Hepatocyte (in vitro differentiated cells): ENCODE measurements at regions not wholly inside any gene's neighbourhood (a gene's known extent, or its start where the extent isn't known, plus 50 kb on each side); places are given as distances from the start of the nearest gene placed in this dataset.

Experiments
- DNase-seq: peaks from one replicate; pipeline ENCODE4 v3.0.0-alpha.2; 2016; ENCODE audit warnings: low spot score
- H2AFZ ChIP-seq: fragments of 200-600 bp; sonication (generic); 2 replicates; pipeline ENCODE4 v1.6.0; 2016; ENCODE audit warnings: antibody characterized with exemption, mild to moderate bottlenecking
- H3K27ac ChIP-seq: fragments of 200-600 bp; sonication (generic); 2 replicates; pipeline ENCODE4 v1.5.1; 2016; ENCODE audit warnings: mild to moderate bottlenecking
- H3K27me3 ChIP-seq: fragments of 200-600 bp; sonication (generic); 2 replicates; pipeline ENCODE4 v1.6.1; 2016
- H3K36me3 ChIP-seq: fragments of 200-600 bp; sonication (generic); replicated peaks from 2 replicates; pipeline ENCODE4 v1.5.1; 2016; ENCODE audit warnings: low read depth; ENCODE audit not compliant: insufficient read depth
- H3K4me1 ChIP-seq: fragments of 200-600 bp; sonication (generic); 2 replicates; pipeline ENCODE4 v1.5.1; 2016; ENCODE audit warnings: mild to moderate bottlenecking, moderate library complexity; ENCODE audit not compliant: insufficient read depth
- H3K4me2 ChIP-seq: fragments of 200-600 bp; sonication (generic); 2 replicates; pipeline ENCODE4 v1.6.0; 2016
- H3K4me3 ChIP-seq: fragments of 200-600 bp; sonication (generic); 2 replicates; pipeline ENCODE4 v1.5.1; 2016; ENCODE audit warnings: mild to moderate bottlenecking
- H3K79me2 ChIP-seq: fragments of 200-600 bp; sonication (generic); 2 replicates; pipeline ENCODE4 v1.6.0; 2017; ENCODE audit warnings: mild to moderate bottlenecking
- H3K9me2 ChIP-seq: fragments of 200-600 bp; sonication (generic); replicated peaks from 2 replicates; pipeline ENCODE4 v1.6.0; 2017; ENCODE audit warnings: mild to moderate bottlenecking; ENCODE audit not compliant: insufficient read depth
- H3K9me3 ChIP-seq: fragments of 200-600 bp; sonication (generic); 2 replicates; pipeline ENCODE4 v1.5.1; 2016; ENCODE audit warnings: low read depth, mild to moderate bottlenecking
- H4K20me1 ChIP-seq: fragments of 200-600 bp; sonication (generic); 2 replicates; pipeline ENCODE4 v1.6.0; 2016; ENCODE audit warnings: mild to moderate bottlenecking; ENCODE audit not compliant: insufficient read depth, poor library complexity, severe bottlenecking
- CTCF ChIP-seq: fragments of 200-600 bp; sonication (generic); IDR thresholded peaks from 2 replicates; pipeline ENCODE4 v1.5.1; 2016; ENCODE audit warnings: antibody characterized with exemption, mild to moderate bottlenecking; ENCODE audit not compliant: poor library complexity
- EZH2 ChIP-seq: fragments of 200-600 bp; sonication (generic); IDR thresholded peaks from 2 replicates; pipeline ENCODE4 v1.6.1; 2016; ENCODE audit warnings: antibody characterized with exemption, mild to moderate bottlenecking, borderline replicate concordance
- EZH2phosphoT487 ChIP-seq: fragments of 200-600 bp; sonication (generic); IDR thresholded peaks from one replicate; pipeline ENCODE4 v1.6.1; 2018; ENCODE audit warnings: antibody characterized with exemption, mild to moderate bottlenecking, low read depth, moderate library complexity; ENCODE audit not compliant: unreplicated experiment, severe bottlenecking
- WGBS: methylation state at CpG from one replicate; pipeline ENCODE4 v1.1.6; 2016; ENCODE audit warnings: low lambda C conversion rate; ENCODE audit errors: missing lambda C conversion rate; 5-methylcytosine and 5-hydroxymethylcytosine counted together

GRCh38 chr6:4433199-4433598 lies 297.8 kb upstream of the ECI2 start:
- no peak for DNase-seq
- no peaks in the 10 kb centered on the region for H3K36me3 ChIP-seq
- no peaks in the 10 kb centered on the region for H4K20me1 ChIP-seq
- no peak for TF ChIP-seq EZH2phosphoT487
- TF ChIP-seq CTCF, result no peak
- no peaks in the 10 kb centered on the region for H3K79me2 ChIP-seq
- H3K9me3 ChIP-seq, result no peaks in the 10 kb centered on the region
- H3K4me1 ChIP-seq, result no peaks in the 10 kb centered on the region
- WGBS, result 94% methylated on average over 4 of the region's 4 CpGs
- no peaks in the 10 kb centered on the region for H3K9me2 ChIP-seq
- H2AFZ ChIP-seq, result no peak overlapping the region
- H3K4me2 ChIP-seq, result no peak overlapping the region
- no peak overlapping the region for H3K4me3 ChIP-seq
- H3K27ac ChIP-seq, result no peak overlapping the region
- H3K27me3 ChIP-seq, result no peaks in the 10 kb centered on the region

DNA sequence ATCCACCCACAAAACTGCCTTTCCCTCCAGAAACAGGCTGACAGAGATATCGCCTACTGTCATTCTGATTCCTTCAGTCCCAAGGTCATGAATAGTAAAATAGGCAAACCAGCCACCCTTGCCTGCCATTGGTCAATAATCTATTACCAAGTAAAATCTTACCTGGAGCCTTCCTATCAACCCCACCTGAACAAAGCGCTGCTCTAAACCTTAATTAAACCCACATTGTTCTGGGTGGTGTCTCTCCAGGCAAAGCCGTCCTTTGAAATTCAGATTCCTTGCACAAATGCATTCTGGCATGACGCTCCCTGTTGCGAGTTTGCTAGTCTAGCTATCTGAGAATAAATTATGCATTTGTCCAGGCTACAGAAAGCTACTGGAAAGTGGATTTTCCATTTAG lies 291.6 kb upstream of the ECI2 start:
- H3K27ac ChIP-seq, result no peak overlapping the region
- TF ChIP-seq EZH2phosphoT487 (no peak), EZH2 (no peak), CTCF (no peak)
- no peaks in the 10 kb centered on the region for H3K9me3 ChIP-seq
- no peaks in the 10 kb centered on the region for H3K4me1 ChIP-seq
- H3K79me2 ChIP-seq, result no peaks in the 10 kb centered on the region
- no peaks in the 10 kb centered on the region for H3K27me3 ChIP-seq
- DNase-seq, result no peak
- H3K36me3 ChIP-seq, result no peaks in the 10 kb centered on the region
- 85% methylated on average over 5 of the region's 5 CpGs for WGBS
- no peak overlapping the region for H2AFZ ChIP-seq
- H3K4me2 ChIP-seq, result no peak overlapping the region
- no peaks in the 10 kb centered on the region for H3K9me2 ChIP-seq
- H3K4me3 ChIP-seq, result no peak overlapping the region
- H4K20me1 ChIP-seq, result no peaks in the 10 kb centered on the region

GRCh38 chr6:4421837-4422236 lies 286.5 kb upstream of the ECI2 start:
- DNase-seq, result no peak
- Histone ChIP-seq H4K20me1 (no peaks in the 10 kb centered on the region), H3K4me3 (no peak overlapping the region), H3K27me3 (no peaks in the 10 kb centered on the region), H2AFZ (no peak overlapping the region), H3K9me3 (no peaks in the 10 kb centered on the region), H3K4me1 (no peaks in the 10 kb centered on the region), H3K36me3 (no peaks in the 10 kb centered on the region), H3K79me2 (no peaks in the 10 kb centered on the region), H3K4me2 (no peak overlapping the region), H3K27ac (no peak overlapping the region), H3K9me2 (no peaks in the 10 kb centered on the region)
- WGBS, result 75% methylated on average over 2 of the region's 2 CpGs
- TF ChIP-seq CTCF (no peak), EZH2phosphoT487 (no peak), EZH2 (no peak)

- Histone ChIP-seq H4K20me1 (no peaks in the 10 kb centered on the region), H3K4me3 (no peak overlapping the region), H3K27ac (no peak overlapping the region), H3K9me2 (no peaks in the 10 kb centered on the region), H2AFZ (no peak overlapping the region), H3K79me2 (no peaks in the 10 kb centered on the region), H3K27me3 (no peaks in the 10 kb centered on the region), H3K4me2 (no peak overlapping the region), H3K4me1 (no peaks in the 10 kb centered on the region), H3K36me3 (no peaks in the 10 kb centered on the region), H3K9me3 (no peaks in the 10 kb centered on the region)
- TF ChIP-seq CTCF, result no peak
- no peak for TF ChIP-seq EZH2phosphoT487
- TF ChIP-seq EZH2, result no peak
- WGBS, result 69% methylated on average over 4 of the region's 4 CpGs
- DNase-seq, result no peak
Measured at GRCh38 chr6:4420160-4420865, 284.9 kb upstream of the ECI2 start.
